ENCODE measurements at regions not wholly inside any gene's neighbourhood (a gene's known extent, or its start where the extent isn't known, plus 50 kb on each side); places are given as distances from the start of the nearest gene placed in this dataset.

DNA sequence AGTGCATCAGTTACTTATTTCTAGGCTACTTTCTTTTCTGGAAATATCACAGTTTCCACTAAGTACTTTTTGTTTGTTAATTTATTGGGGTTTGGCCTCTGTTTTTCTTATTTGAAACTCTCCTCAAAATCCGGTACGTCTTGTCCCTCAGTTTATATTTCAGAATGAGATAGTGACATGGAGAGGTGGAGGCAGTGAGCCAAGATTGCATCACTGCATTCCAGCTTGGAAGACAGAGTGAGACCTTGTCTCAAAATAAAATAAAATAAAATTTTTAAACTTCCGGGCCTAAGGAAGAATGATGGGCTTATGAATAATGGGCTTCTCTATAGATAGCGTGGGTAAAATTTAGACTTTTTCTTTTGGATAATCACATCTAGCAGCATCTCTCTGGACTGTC lies 567.8 kb downstream of the TRIML1 start:
- H3K27me3 ChIP-seq (ENCODE audit: control insufficient read depth in 1 of 2, insufficient read depth in 1 of 2, low read length in 2 of 2): no peaks in the 10 kb centered on the region
- no peaks in the 10 kb centered on the region for H3K36me3 ChIP-seq (ENCODE audit: control insufficient read depth in 1 of 2, insufficient read depth in 2 of 2, low read depth in 1 of 2, low read length in 2 of 2)
- H3K4me3 ChIP-seq (ENCODE audit: insufficient read depth in 1 of 2, low read depth in 1 of 2, low read length in 2 of 2): no peak overlapping the region
- H3K4me2 ChIP-seq (ENCODE audit: low read length, poor library complexity, severe bottlenecking): no peak overlapping the region
- H2BK5ac ChIP-seq (ENCODE audit: low read depth, low read length, poor library complexity, severe bottlenecking): no peak overlapping the region
- H2AFZ ChIP-seq (ENCODE audit: low read depth, low read length): no peak overlapping the region
- no peaks in the 10 kb centered on the region for H3K4me1 ChIP-seq (ENCODE audit: control insufficient read depth, insufficient read depth, low read depth, low read length)
- H4K8ac ChIP-seq (ENCODE audit: low read length): no peak overlapping the region
- H2BK15ac ChIP-seq (ENCODE audit: low read depth, poor library complexity, severe bottlenecking): no peak overlapping the region
- H3K18ac ChIP-seq (ENCODE audit: low read depth in 1 of 2, low read length in 2 of 2): no peak overlapping the region
- H4K91ac ChIP-seq (ENCODE audit: low read length): no peak overlapping the region
- no peaks in the 10 kb centered on the region for H3K79me1 ChIP-seq (replicated peaks; ENCODE audit: low read length, poor library complexity, severe bottlenecking)
- WGBS: 81% methylated on average over 3 of the region's 4 CpGs
- no peaks in the 10 kb centered on the region for H3K9me3 ChIP-seq (ENCODE audit: control insufficient read depth, low read length)
- no peak for DNase-seq
- no peak overlapping the region for H3K27ac ChIP-seq (ENCODE audit: low read length, poor library complexity, severe bottlenecking)
- no peak overlapping the region for H2BK12ac ChIP-seq (ENCODE audit: low read length in 2 of 2)
- H3K4ac ChIP-seq (ENCODE audit: low read depth in 1 of 2, low read length in 2 of 2): no peak overlapping the region
- no peak overlapping the region for H2AK5ac ChIP-seq (ENCODE audit: low read length, severe bottlenecking)
- H3K9ac ChIP-seq (ENCODE audit: low read length): no peak overlapping the region
- no peak overlapping the region for H3K14ac ChIP-seq (ENCODE audit: low read length in 2 of 2)
- H3K23ac ChIP-seq (ENCODE audit: low read length in 2 of 2): no peak overlapping the region
- H2BK120ac ChIP-seq (ENCODE audit: low read depth, low read length): no peak overlapping the region

DNA sequence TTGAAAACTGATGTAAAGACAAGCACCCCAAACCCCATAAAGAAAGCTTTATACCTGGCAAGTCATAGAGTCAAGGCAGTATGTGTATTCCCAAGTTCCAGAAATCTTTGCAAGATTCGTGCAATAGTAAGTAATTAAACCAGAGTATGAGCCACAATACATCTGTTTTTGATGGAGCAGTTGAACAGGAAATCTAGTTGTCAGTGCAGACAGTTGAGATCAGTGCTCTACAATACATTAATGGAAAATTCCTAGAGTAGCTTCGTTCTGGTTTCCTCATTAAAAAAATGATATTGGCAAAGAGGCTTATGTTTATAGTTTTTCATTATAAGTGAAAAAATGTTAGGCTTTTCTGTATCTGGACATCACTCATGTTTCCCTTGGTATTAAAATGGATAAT lies 575.3 kb downstream of the TRIML1 start:
- Histone ChIP-seq H3K4ac (ENCODE audit: low read depth in 1 of 2, low read length in 2 of 2) (no peak overlapping the region), H2AFZ (ENCODE audit: low read depth, low read length) (no peak overlapping the region), H3K79me1 (replicated peaks; ENCODE audit: low read length, poor library complexity, severe bottlenecking) (no peaks in the 10 kb centered on the region), H2BK120ac (ENCODE audit: low read depth, low read length) (no peak overlapping the region), H3K18ac (ENCODE audit: low read depth in 1 of 2, low read length in 2 of 2) (no peak overlapping the region), H4K8ac (ENCODE audit: low read length) (no peak overlapping the region), H3K27ac (ENCODE audit: low read length, poor library complexity, severe bottlenecking) (peak overlapping the region; percentile 55), H4K91ac (ENCODE audit: low read length) (no peak overlapping the region), H3K4me3 (ENCODE audit: insufficient read depth in 1 of 2, low read depth in 1 of 2, low read length in 2 of 2) (peak overlapping the region in 1 of 2 experiments; percentile 16), H3K36me3 (ENCODE audit: control insufficient read depth in 1 of 2, insufficient read depth in 2 of 2, low read depth in 1 of 2, low read length in 2 of 2) (no peaks in the 10 kb centered on the region), H2BK5ac (ENCODE audit: low read depth, low read length, poor library complexity, severe bottlenecking) (no peak overlapping the region), H3K9me3 (ENCODE audit: control insufficient read depth, low read length) (no peaks in the 10 kb centered on the region), H3K4me2 (ENCODE audit: low read length, poor library complexity, severe bottlenecking) (no peak overlapping the region), H3K9ac (ENCODE audit: low read length) (peak overlapping the region; percentile 48), H3K23ac (ENCODE audit: low read length in 2 of 2) (no peak overlapping the region), H2BK15ac (ENCODE audit: low read depth, poor library complexity, severe bottlenecking) (no peak overlapping the region), H3K14ac (ENCODE audit: low read length in 2 of 2) (no peak overlapping the region), H3K27me3 (ENCODE audit: control insufficient read depth in 1 of 2, insufficient read depth in 1 of 2, low read length in 2 of 2) (no peaks in the 10 kb centered on the region), H2BK12ac (ENCODE audit: low read length in 2 of 2) (no peak overlapping the region), H2AK5ac (ENCODE audit: low read length, severe bottlenecking) (no peak overlapping the region), H3K4me1 (ENCODE audit: control insufficient read depth, insufficient read depth, low read depth, low read length) (no peaks in the 10 kb centered on the region)
- DNase-seq: no peak
- 94% methylated on average over 2 of the region's 2 CpGs for WGBS

DNA sequence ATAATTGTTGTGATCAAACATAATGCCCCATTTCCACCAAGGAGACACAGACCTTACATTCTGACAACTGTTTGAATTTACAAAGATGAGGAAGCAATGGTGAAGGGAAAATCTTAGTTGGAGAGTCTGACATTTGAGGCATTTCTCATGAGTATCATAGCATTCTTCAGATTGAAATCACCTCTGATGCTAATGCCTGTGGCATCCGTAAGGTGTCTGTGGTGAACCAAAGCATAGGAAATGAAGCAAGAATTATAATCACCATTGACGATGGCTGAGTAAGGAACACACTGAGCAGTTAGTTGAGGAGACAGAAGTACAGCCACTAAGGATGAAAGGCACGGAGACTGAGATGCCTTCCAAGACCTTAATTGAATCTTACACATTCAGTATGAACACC lies 575.7 kb downstream of the TRIML1 start:
- H3K36me3 ChIP-seq (ENCODE audit: control insufficient read depth in 1 of 2, insufficient read depth in 2 of 2, low read depth in 1 of 2, low read length in 2 of 2): no peaks in the 10 kb centered on the region
- H3K4me3 ChIP-seq (ENCODE audit: insufficient read depth in 1 of 2, low read depth in 1 of 2, low read length in 2 of 2): peak overlapping the region in 1 of 2 experiments; percentile 16
- H2BK12ac ChIP-seq (ENCODE audit: low read length in 2 of 2): no peak overlapping the region
- H3K27ac ChIP-seq (ENCODE audit: low read length, poor library complexity, severe bottlenecking): peak overlapping the region; percentile 55
- H2AFZ ChIP-seq (ENCODE audit: low read depth, low read length): no peak overlapping the region
- H3K23ac ChIP-seq (ENCODE audit: low read length in 2 of 2): no peak overlapping the region
- no peaks in the 10 kb centered on the region for H3K79me1 ChIP-seq (replicated peaks; ENCODE audit: low read length, poor library complexity, severe bottlenecking)
- no peaks in the 10 kb centered on the region for H3K9me3 ChIP-seq (ENCODE audit: control insufficient read depth, low read length)
- no peak overlapping the region for H2BK15ac ChIP-seq (ENCODE audit: low read depth, poor library complexity, severe bottlenecking)
- H3K9ac ChIP-seq (ENCODE audit: low read length): peak overlapping the region; percentile 65
- no peak overlapping the region for H2AK5ac ChIP-seq (ENCODE audit: low read length, severe bottlenecking)
- no peaks in the 10 kb centered on the region for H3K27me3 ChIP-seq (ENCODE audit: control insufficient read depth in 1 of 2, insufficient read depth in 1 of 2, low read length in 2 of 2)
- no peak overlapping the region for H2BK120ac ChIP-seq (ENCODE audit: low read depth, low read length)
- H3K18ac ChIP-seq (ENCODE audit: low read depth in 1 of 2, low read length in 2 of 2): no peak overlapping the region
- no peaks in the 10 kb centered on the region for H3K4me1 ChIP-seq (ENCODE audit: control insufficient read depth, insufficient read depth, low read depth, low read length)
- H4K8ac ChIP-seq (ENCODE audit: low read length): no peak overlapping the region
- WGBS: 71% methylated on average over 2 of the region's 3 CpGs
- no peak overlapping the region for H4K91ac ChIP-seq (ENCODE audit: low read length)
- H2BK5ac ChIP-seq (ENCODE audit: low read depth, low read length, poor library complexity, severe bottlenecking): no peak overlapping the region
- H3K14ac ChIP-seq (ENCODE audit: low read length in 2 of 2): no peak overlapping the region
- no peak overlapping the region for H3K4me2 ChIP-seq (ENCODE audit: low read length, poor library complexity, severe bottlenecking)
- H3K4ac ChIP-seq (ENCODE audit: low read depth in 1 of 2, low read length in 2 of 2): no peak overlapping the region
- peak; percentile 54 for DNase-seq

DNA sequence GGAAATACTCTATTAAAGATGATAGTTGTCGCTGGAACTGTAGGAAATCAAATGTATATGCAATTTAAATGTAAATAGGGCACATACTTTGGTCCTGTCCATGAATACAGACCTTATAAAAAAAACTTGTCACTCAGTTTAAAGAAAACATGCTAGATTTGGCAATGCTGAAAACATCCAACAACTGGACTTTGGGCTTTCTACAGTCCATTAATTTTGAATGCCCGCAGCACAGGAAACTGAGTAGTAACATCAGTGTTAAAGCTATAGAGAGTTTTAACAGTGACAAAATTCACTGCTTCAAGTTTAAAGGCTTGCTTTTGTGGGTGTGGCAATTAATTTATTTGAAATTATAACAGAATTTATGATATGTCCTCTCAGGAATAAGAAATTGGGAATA lies 578.4 kb downstream of the TRIML1 start:
- WGBS: 100% methylated on average over 1 of the region's 2 CpGs
- no peak overlapping the region for H4K91ac ChIP-seq (ENCODE audit: low read length)
- H2AK5ac ChIP-seq (ENCODE audit: low read length, severe bottlenecking): no peak overlapping the region
- no peak overlapping the region for H2BK120ac ChIP-seq (ENCODE audit: low read depth, low read length)
- no peak overlapping the region for H2AFZ ChIP-seq (ENCODE audit: low read depth, low read length)
- no peaks in the 10 kb centered on the region for H3K27me3 ChIP-seq (ENCODE audit: control insufficient read depth in 1 of 2, insufficient read depth in 1 of 2, low read length in 2 of 2)
- no peak overlapping the region for H3K23ac ChIP-seq (ENCODE audit: low read length in 2 of 2)
- H4K8ac ChIP-seq (ENCODE audit: low read length): no peak overlapping the region
- H3K4me1 ChIP-seq (ENCODE audit: control insufficient read depth, insufficient read depth, low read depth, low read length): no peaks in the 10 kb centered on the region
- no peak overlapping the region for H3K4ac ChIP-seq (ENCODE audit: low read depth in 1 of 2, low read length in 2 of 2)
- H3K79me1 ChIP-seq (replicated peaks; ENCODE audit: low read length, poor library complexity, severe bottlenecking): no peaks in the 10 kb centered on the region
- no peak overlapping the region for H2BK12ac ChIP-seq (ENCODE audit: low read length in 2 of 2)
- no peak overlapping the region for H2BK15ac ChIP-seq (ENCODE audit: low read depth, poor library complexity, severe bottlenecking)
- H3K4me3 ChIP-seq (ENCODE audit: insufficient read depth in 1 of 2, low read depth in 1 of 2, low read length in 2 of 2): no peak overlapping the region
- H3K9me3 ChIP-seq (ENCODE audit: control insufficient read depth, low read length): peaks cover 6% of the 10 kb centered on the region
- no peak overlapping the region for H3K27ac ChIP-seq (ENCODE audit: low read length, poor library complexity, severe bottlenecking)
- no peak overlapping the region for H3K14ac ChIP-seq (ENCODE audit: low read length in 2 of 2)
- H3K36me3 ChIP-seq (ENCODE audit: control insufficient read depth in 1 of 2, insufficient read depth in 2 of 2, low read depth in 1 of 2, low read length in 2 of 2): no peaks in the 10 kb centered on the region
- no peak overlapping the region for H3K4me2 ChIP-seq (ENCODE audit: low read length, poor library complexity, severe bottlenecking)
- no peak for DNase-seq
- no peak overlapping the region for H2BK5ac ChIP-seq (ENCODE audit: low read depth, low read length, poor library complexity, severe bottlenecking)
- H3K9ac ChIP-seq (ENCODE audit: low read length): no peak overlapping the region
- H3K18ac ChIP-seq (ENCODE audit: low read depth in 1 of 2, low read length in 2 of 2): no peak overlapping the region
